ENCODE measurements at regions not wholly inside any gene's neighbourhood (a gene's known extent, or its start where the extent isn't known, plus 50 kb on each side); places are given as distances from the start of the nearest gene placed in this dataset.
A peak's percentile ranks its signal among the peaks of the same experiment; 100 is the strongest.

GRCh38 chr12:111072299-111072698, 151.9 kb upstream of the MYL2 start:
- ATAC-seq (no peak), DNase-seq (ENCODE audit: low spot score) (no peak)
- Mint-ChIP-seq H3K4me3 (no peak overlapping the region), H3K4me1 (ENCODE audit: low read depth in 2 of 2) (no peaks in the 10 kb centered on the region), H3K36me3 (no peaks in the 10 kb centered on the region), H3K27me3 (peaks cover 26 to 34% of the 10 kb centered on the region in 2 donors), H3K9me3 (no peaks in the 10 kb centered on the region), H3K27ac (no peak overlapping the region)

- DNase-seq (ENCODE audit: low spot score) (no peak), ATAC-seq (no peak)
- Mint-ChIP-seq H3K9me3 (no peaks in the 10 kb centered on the region), H3K36me3 (no peaks in the 10 kb centered on the region), H3K4me3 (no peak overlapping the region), H3K4me1 (ENCODE audit: low read depth in 2 of 2) (no peaks in the 10 kb centered on the region), H3K27ac (no peak overlapping the region), H3K27me3 (peaks cover 26 to 30% of the 10 kb centered on the region in 2 donors)
Observed at GRCh38 chr12:111069886-111070285, 149.5 kb upstream of the MYL2 start.

GRCh38 chr12:111068290-111068689, 147.9 kb upstream of the MYL2 start:
- no peak for DNase-seq (ENCODE audit: low spot score)
- Mint-ChIP-seq H3K4me3 (no peak overlapping the region), H3K9me3 (no peaks in the 10 kb centered on the region), H3K36me3 (no peaks in the 10 kb centered on the region), H3K27ac (no peak overlapping the region), H3K4me1 (ENCODE audit: low read depth in 2 of 2) (no peaks in the 10 kb centered on the region), H3K27me3 (peaks cover 26 to 30% of the 10 kb centered on the region in 2 donors)
- ATAC-seq, result no peak

DNA sequence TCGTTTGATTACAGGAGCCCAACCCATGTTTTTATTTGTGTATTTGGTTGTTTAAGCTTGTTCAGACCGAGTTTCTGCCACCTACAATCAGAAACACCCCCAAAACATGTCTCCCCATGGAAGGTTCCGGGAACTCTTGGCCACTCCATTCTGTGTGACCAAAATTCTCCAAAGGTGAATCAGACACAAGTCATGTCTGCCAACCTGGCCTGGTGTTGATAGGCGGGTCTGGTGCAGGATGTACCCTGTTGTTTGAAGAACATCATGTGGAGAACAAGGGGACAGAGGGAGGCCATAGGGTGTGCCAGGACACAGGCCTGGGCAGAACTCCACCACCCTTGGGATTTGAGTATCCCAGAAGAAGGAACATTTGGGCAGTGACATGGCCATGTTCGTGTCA, 147.1 kb upstream of the MYL2 start:
- no peak overlapping the region for H3K27ac Mint-ChIP-seq
- H3K36me3 Mint-ChIP-seq, result no peaks in the 10 kb centered on the region
- ATAC-seq, result no peak
- no peaks in the 10 kb centered on the region for H3K9me3 Mint-ChIP-seq
- H3K4me3 Mint-ChIP-seq, result no peak overlapping the region
- DNase-seq (ENCODE audit: low spot score), result no peak
- H3K4me1 Mint-ChIP-seq (ENCODE audit: low read depth in 2 of 2), result no peaks in the 10 kb centered on the region
- peaks cover 20 to 24% of the 10 kb centered on the region in 2 donors for H3K27me3 Mint-ChIP-seq

GRCh38 chr12:111066744-111067437, 146.5 kb upstream of the MYL2 start:
- no peak for DNase-seq (ENCODE audit: low spot score)
- Mint-ChIP-seq H3K27ac (no peak overlapping the region), H3K9me3 (no peaks in the 10 kb centered on the region), H3K27me3 (peaks cover 16 to 18% of the 10 kb centered on the region in 2 donors), H3K4me1 (ENCODE audit: low read depth in 2 of 2) (no peaks in the 10 kb centered on the region), H3K4me3 (no peak overlapping the region), H3K36me3 (no peaks in the 10 kb centered on the region)
- no peak for ATAC-seq

GRCh38 chr12:111064982-111065381, 144.6 kb upstream of the MYL2 start:
- H3K4me1 Mint-ChIP-seq (ENCODE audit: low read depth in 2 of 2), result no peaks in the 10 kb centered on the region
- no peak for ATAC-seq
- DNase-seq (ENCODE audit: low spot score), result no peak
- H3K27ac Mint-ChIP-seq, result no peak overlapping the region
- H3K9me3 Mint-ChIP-seq, result no peaks in the 10 kb centered on the region
- H3K27me3 Mint-ChIP-seq, result peaks cover 0 to 10% of the 10 kb centered on the region in 2 donors
- no peaks in the 10 kb centered on the region for H3K36me3 Mint-ChIP-seq
- H3K4me3 Mint-ChIP-seq, result no peak overlapping the region

DNA sequence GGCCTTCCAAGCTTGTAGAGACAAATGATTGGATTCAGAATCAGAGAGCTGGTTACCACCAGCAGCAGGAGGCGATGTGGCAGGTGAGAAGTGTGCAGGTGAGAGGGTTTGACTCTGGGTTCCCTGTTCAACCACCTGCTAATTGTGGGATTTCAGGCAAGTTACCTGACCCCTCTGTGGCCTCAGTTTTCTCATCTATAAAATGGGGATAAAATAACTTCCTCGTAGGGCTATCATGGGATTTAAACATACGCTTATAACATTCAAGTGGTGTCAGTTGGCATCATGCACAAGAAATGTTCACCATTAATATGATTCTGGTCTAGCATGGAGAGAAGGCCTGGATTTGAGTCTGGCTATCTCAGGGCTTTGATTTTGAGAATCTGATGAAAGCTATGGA, 143.8 kb upstream of the MYL2 start:
- no peak overlapping the region for H3K27ac Mint-ChIP-seq
- no peak for DNase-seq (ENCODE audit: low spot score)
- H3K36me3 Mint-ChIP-seq, result no peaks in the 10 kb centered on the region
- ATAC-seq, result no peak
- H3K27me3 Mint-ChIP-seq, result peaks cover 0 to 5% of the 10 kb centered on the region in 2 donors
- no peaks in the 10 kb centered on the region for H3K9me3 Mint-ChIP-seq
- H3K4me1 Mint-ChIP-seq (ENCODE audit: low read depth in 2 of 2), result no peaks in the 10 kb centered on the region
- H3K4me3 Mint-ChIP-seq, result no peak overlapping the region

- Mint-ChIP-seq H3K36me3 (no peaks in the 10 kb centered on the region), H3K27me3 (peaks cover 0 to 5% of the 10 kb centered on the region in 2 donors), H3K27ac (no peak overlapping the region), H3K9me3 (no peaks in the 10 kb centered on the region), H3K4me1 (ENCODE audit: low read depth in 2 of 2) (peaks cover 1% of the 10 kb centered on the region in 2 donors), H3K4me3 (no peak overlapping the region)
- ATAC-seq (no peak), DNase-seq (ENCODE audit: low spot score) (no peak)
Observed at GRCh38 chr12:111063295-111064026, 143.1 kb upstream of the MYL2 start.

DNA sequence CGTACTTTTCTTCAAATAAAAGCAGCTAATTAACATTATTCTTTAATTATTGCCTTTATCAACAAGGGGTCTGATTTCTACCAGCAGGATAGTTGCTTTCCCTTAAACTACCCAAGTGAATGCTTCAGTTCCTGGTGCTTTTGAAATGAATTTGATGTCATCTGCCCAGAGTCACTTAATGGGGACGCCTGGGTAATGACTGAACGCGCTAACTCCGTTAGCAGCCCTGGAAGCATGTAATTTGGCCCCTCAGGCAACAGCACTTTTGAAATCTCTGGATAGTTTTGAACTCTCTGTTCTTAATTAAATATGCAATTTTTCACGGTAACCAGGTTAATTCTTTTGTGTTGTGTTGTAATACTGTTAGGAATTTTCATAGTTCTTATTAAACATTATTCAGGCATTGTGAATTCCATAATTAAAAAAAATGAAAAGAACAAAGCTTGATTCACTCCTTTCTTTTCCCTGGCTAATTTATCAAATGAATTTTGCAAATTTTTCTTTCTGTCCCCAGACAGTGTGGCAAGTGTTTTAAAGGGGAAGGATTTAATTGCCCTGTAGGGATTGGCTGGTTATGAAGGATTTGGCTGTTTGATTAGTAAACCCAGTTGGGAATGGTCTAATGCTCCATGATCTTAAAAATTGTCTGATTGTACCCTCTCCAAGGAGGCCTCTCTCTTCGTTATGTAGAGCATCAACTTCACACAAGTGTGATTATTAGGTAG, 137.5 kb upstream of the MYL2 start:
- Mint-ChIP-seq H3K9me3 (peaks cover 12% of the 10 kb centered on the region), H3K27ac (peak overlapping the region; percentile 95 to 97), H3K4me3 (peak overlapping the region; percentile 71), H3K27me3 (peaks cover 0 to 4% of the 10 kb centered on the region in 2 donors), H3K4me1 (ENCODE audit: low read depth in 2 of 2) (peaks cover 25 to 29% of the 10 kb centered on the region in 2 donors), H3K36me3 (peaks cover 23% of the 10 kb centered on the region)
- no peak for ATAC-seq
- DNase-seq (ENCODE audit: low spot score), result no peak

- Mint-ChIP-seq H3K27me3 (peaks cover 0 to 4% of the 10 kb centered on the region in 2 donors), H3K27ac (peak overlapping the region; percentile 95 to 97), H3K9me3 (peaks cover 12% of the 10 kb centered on the region), H3K4me3 (peak overlapping the region; percentile 71), H3K36me3 (peaks cover 23% of the 10 kb centered on the region), H3K4me1 (ENCODE audit: low read depth in 2 of 2) (peaks cover 25 to 29% of the 10 kb centered on the region in 2 donors)
- DNase-seq (ENCODE audit: low spot score) (peak; percentile 76), ATAC-seq (peak; percentile 88 to 90)
Observed at GRCh38 chr12:111056618-111057521, 136.5 kb upstream of the MYL2 start.

GRCh38 chr12:111055181-111055880, 135.0 kb upstream of the MYL2 start:
- Mint-ChIP-seq H3K9me3 (peaks cover 12% of the 10 kb centered on the region), H3K4me3 (no peak overlapping the region), H3K4me1 (ENCODE audit: low read depth in 2 of 2) (peaks cover 25 to 29% of the 10 kb centered on the region in 2 donors), H3K27ac (peak overlapping the region; percentile 95 to 97), H3K27me3 (peaks cover 0 to 4% of the 10 kb centered on the region in 2 donors), H3K36me3 (peaks cover 23% of the 10 kb centered on the region)
- no peak for DNase-seq (ENCODE audit: low spot score)
- ATAC-seq, result no peak

DNA sequence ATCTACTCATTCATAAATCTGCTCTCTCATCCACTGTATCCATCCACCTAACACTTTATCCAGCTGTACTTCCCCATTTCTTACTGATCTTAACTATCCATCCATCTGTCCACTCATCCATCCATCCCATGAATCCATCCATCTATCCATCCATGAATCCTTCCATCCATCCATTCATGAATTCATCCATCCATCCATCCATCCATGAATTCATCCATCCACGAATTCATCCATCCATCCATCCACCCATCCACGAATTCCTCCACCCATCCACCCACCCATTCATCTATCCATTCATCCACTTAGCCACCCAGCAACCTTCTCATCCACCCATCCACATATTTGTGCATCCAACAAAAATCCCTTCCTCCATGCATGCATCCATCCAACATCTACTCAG, 128.6 kb upstream of the MYL2 start:
- no peaks in the 10 kb centered on the region for H3K36me3 Mint-ChIP-seq
- peaks cover 4 to 22% of the 10 kb centered on the region in 2 donors for H3K27me3 Mint-ChIP-seq
- H3K4me1 Mint-ChIP-seq (ENCODE audit: low read depth in 2 of 2), result no peaks in the 10 kb centered on the region
- H3K9me3 Mint-ChIP-seq, result no peaks in the 10 kb centered on the region
- DNase-seq (ENCODE audit: low spot score) (no peak), ATAC-seq (no peak)
- H3K27ac Mint-ChIP-seq, result no peak overlapping the region
- H3K4me3 Mint-ChIP-seq, result no peak overlapping the region

DNA sequence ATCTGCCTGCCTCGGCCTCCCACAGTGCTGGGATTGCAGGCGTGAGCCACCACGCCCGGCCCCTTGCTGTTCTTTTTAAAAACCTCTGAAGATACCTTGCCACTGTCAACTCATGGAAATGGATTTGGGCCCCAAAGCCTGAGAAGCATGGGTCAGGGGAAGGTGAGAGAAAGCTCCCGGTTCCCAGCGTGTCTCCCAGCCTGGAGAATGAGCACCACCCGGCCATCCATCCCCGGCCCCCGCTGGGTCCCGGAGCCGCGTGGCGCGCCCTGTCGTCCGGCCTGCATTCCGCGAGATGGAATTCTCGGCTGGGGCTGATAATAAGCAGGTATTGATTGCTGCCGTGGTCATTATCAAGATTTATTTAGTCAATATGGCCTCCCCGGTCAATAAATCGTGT, 126.5 kb upstream of the MYL2 start:
- Mint-ChIP-seq H3K27ac (no peak overlapping the region), H3K4me1 (ENCODE audit: low read depth in 2 of 2) (no peaks in the 10 kb centered on the region), H3K4me3 (no peak overlapping the region), H3K9me3 (no peaks in the 10 kb centered on the region), H3K36me3 (no peaks in the 10 kb centered on the region), H3K27me3 (peaks cover 0 to 22% of the 10 kb centered on the region in 2 donors)
- no peak for ATAC-seq
- DNase-seq (ENCODE audit: low spot score), result no peak
